ENCODE measurements at regions not wholly inside any gene's neighbourhood (a gene's known extent, or its start where the extent isn't known, plus 50 kb on each side); places are given as distances from the start of the nearest gene placed in this dataset.

- Histone ChIP-seq H3K4me1 (no peaks in the 10 kb centered on the region), H3K36me3 (no peaks in the 10 kb centered on the region), H3K27me3 (no peaks in the 10 kb centered on the region), H3K4me3 (no peak overlapping the region), H3K27ac (no peak overlapping the region), H3K9me3 (peaks cover 0 to under 1% (median 0%) of the 10 kb centered on the region in 3 donors)
- no peak for DNase-seq
- intact Hi-C loops (cut with DNase I), result no loop called here
- TF ChIP-seq, protein P1, sequence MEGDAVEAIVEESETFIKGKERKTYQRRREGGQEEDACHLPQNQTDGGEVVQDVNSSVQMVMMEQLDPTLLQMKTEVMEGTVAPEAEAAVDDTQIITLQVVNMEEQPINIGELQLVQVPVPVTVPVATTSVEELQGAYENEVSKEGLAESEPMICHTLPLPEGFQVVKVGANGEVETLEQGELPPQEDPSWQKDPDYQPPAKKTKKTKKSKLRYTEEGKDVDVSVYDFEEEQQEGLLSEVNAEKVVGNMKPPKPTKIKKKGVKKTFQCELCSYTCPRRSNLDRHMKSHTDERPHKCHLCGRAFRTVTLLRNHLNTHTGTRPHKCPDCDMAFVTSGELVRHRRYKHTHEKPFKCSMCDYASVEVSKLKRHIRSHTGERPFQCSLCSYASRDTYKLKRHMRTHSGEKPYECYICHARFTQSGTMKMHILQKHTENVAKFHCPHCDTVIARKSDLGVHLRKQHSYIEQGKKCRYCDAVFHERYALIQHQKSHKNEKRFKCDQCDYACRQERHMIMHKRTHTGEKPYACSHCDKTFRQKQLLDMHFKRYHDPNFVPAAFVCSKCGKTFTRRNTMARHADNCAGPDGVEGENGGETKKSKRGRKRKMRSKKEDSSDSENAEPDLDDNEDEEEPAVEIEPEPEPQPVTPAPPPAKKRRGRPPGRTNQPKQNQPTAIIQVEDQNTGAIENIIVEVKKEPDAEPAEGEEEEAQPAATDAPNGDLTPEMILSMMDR (IDR thresholded peaks at IDR 0.05), result no peak
- no peak for TF ChIP-seq POLR2A (IDR thresholded peaks at IDR 0.05)
- 52 to 57% methylated on average over 1 of the region's 1 CpG for WGBS, 2 donors
Observed at GRCh38 chr15:95431518-95431917, 899.0 kb upstream of the NR2F2 start.

GRCh38 chr15:95432878-95433405 is 897.6 kb upstream of the NR2F2 start:
- H3K4me3 ChIP-seq, result no peak overlapping the region
- no peaks in the 10 kb centered on the region for H3K36me3 ChIP-seq
- H3K27me3 ChIP-seq, result no peaks in the 10 kb centered on the region
- H3K4me1 ChIP-seq, result no peaks in the 10 kb centered on the region
- intact Hi-C loops (cut with DNase I), result no loop called here
- WGBS, 2 donors, result 12 to 37% methylated on average over 2 of the region's 2 CpGs
- H3K27ac ChIP-seq, result no peak overlapping the region
- H3K9me3 ChIP-seq, result no peaks in the 10 kb centered on the region
- TF ChIP-seq, protein P1 (IDR thresholded peaks at IDR 0.05), result no peak
- no peak for TF ChIP-seq POLR2A (IDR thresholded peaks at IDR 0.05)
- no peak for DNase-seq

- no peaks in the 10 kb centered on the region for H3K27me3 ChIP-seq
- peak overlapping the region in 3 of 4 donors; percentile 15 to 40 (median 38) for H3K27ac ChIP-seq
- no peak for DNase-seq
- no peaks in the 10 kb centered on the region for H3K4me1 ChIP-seq
- intact Hi-C loops (cut with DNase I), result no loop called here
- no peak overlapping the region for H3K4me3 ChIP-seq
- 27 to 36% methylated on average over 2 to 3 of the region's 3 CpGs for WGBS, 2 donors
- no peak for TF ChIP-seq POLR2A (IDR thresholded peaks at IDR 0.05)
- TF ChIP-seq, protein P1 (IDR thresholded peaks at IDR 0.05), result no peak
- no peaks in the 10 kb centered on the region for H3K36me3 ChIP-seq
- no peaks in the 10 kb centered on the region for H3K9me3 ChIP-seq
Observed at GRCh38 chr15:95439922-95440376, 890.6 kb upstream of the NR2F2 start.

DNA sequence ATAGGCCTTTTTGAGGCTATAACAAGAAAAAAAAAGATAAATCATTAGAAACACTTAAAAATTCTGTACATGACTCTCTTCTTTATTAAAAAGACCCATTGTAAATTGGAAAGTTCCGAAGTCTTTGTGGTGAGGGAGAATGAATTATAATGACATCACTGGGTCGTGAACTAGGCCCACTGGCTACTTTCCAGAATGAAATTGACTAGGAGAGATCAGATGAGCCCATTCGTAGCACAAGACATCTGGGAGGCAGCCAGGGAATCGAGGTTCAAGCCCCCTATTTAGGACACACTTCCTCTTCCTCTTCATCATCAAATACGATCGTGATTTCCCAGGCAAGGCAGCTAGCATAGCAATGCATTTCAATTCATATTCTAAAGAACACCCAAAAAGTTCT is 889.8 kb upstream of the NR2F2 start:
- intact Hi-C loops (cut with DNase I), result no loop called here
- H3K9me3 ChIP-seq, result no peaks in the 10 kb centered on the region
- TF ChIP-seq, protein P1 (IDR thresholded peaks at IDR 0.05), result no peak
- no peak for TF ChIP-seq POLR2A (IDR thresholded peaks at IDR 0.05)
- H3K4me1 ChIP-seq, result no peaks in the 10 kb centered on the region
- H3K27ac ChIP-seq, result peak overlapping the region in 3 of 4 donors; percentile 16 to 49 (median 40)
- DNase-seq, result no peak
- H3K27me3 ChIP-seq, result no peaks in the 10 kb centered on the region
- no peaks in the 10 kb centered on the region for H3K36me3 ChIP-seq
- 55 to 59% methylated on average over 6 of the region's 6 CpGs for WGBS, 2 donors
- H3K4me3 ChIP-seq, result no peak overlapping the region

- Histone ChIP-seq H3K27me3 (no peaks in the 10 kb centered on the region), H3K4me3 (no peak overlapping the region), H3K36me3 (no peaks in the 10 kb centered on the region), H3K4me1 (no peaks in the 10 kb centered on the region), H3K9me3 (no peaks in the 10 kb centered on the region), H3K27ac (peak overlapping the region in 3 of 4 donors; percentile 34 to 65 (median 40))
- WGBS, 2 donors, result 70 to 71% methylated on average over 7 of the region's 7 CpGs
- no peak for DNase-seq
- TF ChIP-seq POLR2A (IDR thresholded peaks at IDR 0.05), result no peak
- TF ChIP-seq, protein P1 (IDR thresholded peaks at IDR 0.05), result no peak
- intact Hi-C loops (cut with DNase I), result no loop called here
Observed at GRCh38 chr15:95442107-95442719, 888.3 kb upstream of the NR2F2 start.
